Kidney (tissue), 13 donors: ENCODE measurements at regions not wholly inside any gene's neighbourhood (a gene's known extent, or its start where the extent isn't known, plus 50 kb on each side); places are given as distances from the start of the nearest gene placed in this dataset.
A peak's percentile ranks its signal among the peaks of the same experiment; 100 is the strongest.

Experiments
- DNase-seq, 5 donors: peaks; one replicate each; pipeline ENCODE4 v3.0.0-alpha.2; 2013 to 2020
- FAIRE-seq: peaks from 2 replicates; lab custom pipeline; 2012; peaks lifted over from hg19 to GRCh38; lab: Jason Lieb, UNC
- H3K27ac ChIP-seq, 2 donors: one replicate each; pipeline ENCODE4 v1.7.0; 2013; ENCODE audit warnings: low read depth in 2 of 2, low read length in 2 of 2, inconsistent platforms in 1 of 2
- H3K27me3 ChIP-seq: one replicate; pipeline ENCODE4 v1.7.1; 2013; ENCODE audit warnings: low read length, inconsistent platforms; ENCODE audit not compliant: control insufficient read depth, insufficient read depth
- H3K36me3 ChIP-seq, 3 donors: one replicate each; pipeline versions ENCODE4 v1.7.0 to v1.7.1; 2013; ENCODE audit warnings: low read length in 3 of 3, control low read depth in 1 of 3, inconsistent platforms in 1 of 3; ENCODE audit not compliant: insufficient read depth in 3 of 3, control insufficient read depth in 2 of 3
- H3K4me1 ChIP-seq, 3 donors: one replicate each; pipeline versions ENCODE4 v1.7.0 to v1.7.1; 2013; ENCODE audit warnings: low read length in 3 of 3, inconsistent platforms in 1 of 3, low read depth in 1 of 3; ENCODE audit not compliant: control insufficient read depth in 2 of 3, insufficient read depth in 2 of 3
- H3K4me3 ChIP-seq, 3 donors: one replicate each; pipeline versions ENCODE4 v1.7.0 to v1.8.1; 2013; ENCODE audit warnings: low read length in 3 of 3, control low read depth in 1 of 3, inconsistent platforms in 1 of 3
- H3K9ac ChIP-seq, 3 donors: one replicate each; pipeline versions ENCODE4 v1.7.0 to v1.7.1; 2013; ENCODE audit warnings: low read length in 3 of 3, control low read depth in 1 of 3, inconsistent platforms in 1 of 3
- H3K9me3 ChIP-seq, 3 donors: one replicate each; pipeline versions ENCODE4 v1.7.0 to v1.7.1; 2013; ENCODE audit warnings: low read length in 3 of 3, control low read depth in 1 of 3, inconsistent platforms in 1 of 3; ENCODE audit not compliant: control insufficient read depth in 2 of 3, insufficient read depth in 1 of 3
- CTCF ChIP-seq: IDR thresholded peaks from 3 replicates; pipeline ENCODE4 v1.5.1; 2012; ENCODE audit warnings: mild to moderate bottlenecking, moderate library complexity, borderline replicate concordance; ENCODE audit not compliant: insufficient read depth; ENCODE audit errors: extremely low read depth
- intact Hi-C: fragments of 100-400 bp; cut with DNase I; formaldehyde crosslinking; loops from one replicate; pipeline ENCODE4 v1.11.1; 2022
- donor health status: control.
- donor health status: control.
- donor health status: control.
- donor health status: control.
- donor health status: control.
- donor health status: DM: yes; HTN: yes; CAD: no.
- donor health status: Normal renal cell carcinoma (clear cell type).

DNA sequence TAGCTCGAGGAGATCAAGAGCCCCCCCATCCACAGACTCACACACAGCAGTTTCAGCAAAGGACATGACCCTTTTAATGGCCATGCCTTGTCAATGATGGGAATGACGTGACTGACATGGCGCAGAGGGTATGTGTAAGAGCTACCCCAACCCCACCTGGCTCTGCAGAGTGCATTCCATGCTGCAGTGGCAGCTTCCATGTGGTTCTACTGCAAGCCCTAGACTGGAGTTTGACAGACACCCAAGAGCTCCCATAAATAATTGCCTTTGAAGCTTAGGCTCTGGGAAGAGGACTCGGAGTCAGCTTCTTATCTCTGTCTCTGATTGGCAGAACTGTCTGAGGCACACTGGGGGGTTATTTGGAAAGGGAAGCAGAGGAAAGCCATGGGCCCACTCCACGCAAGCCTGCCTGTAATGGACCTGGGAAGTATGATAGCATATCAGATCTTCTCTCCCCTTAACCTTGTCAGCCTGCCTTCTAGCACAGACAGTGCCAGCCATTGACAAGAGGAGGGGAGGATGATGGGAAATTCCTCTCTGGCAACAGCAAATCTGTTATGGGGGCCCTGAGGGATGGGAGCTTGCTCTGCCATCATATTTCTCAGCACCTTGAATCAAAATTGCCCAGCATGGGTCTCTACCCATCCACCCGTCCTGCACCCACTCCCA lies 478.5 kb upstream of the PODXL start:
- TF ChIP-seq CTCF, result no peak
- Histone ChIP-seq H3K9ac (no peak overlapping the region), H3K4me3 (no peak overlapping the region), H3K9me3 (no peaks in the 10 kb centered on the region), H3K36me3 (no peaks in the 10 kb centered on the region), H3K27me3 (no peaks in the 10 kb centered on the region), H3K27ac (no peak overlapping the region), H3K4me1 (no peaks in the 10 kb centered on the region)
- DNase-seq (no peak), FAIRE-seq (no peak)
- intact Hi-C loops, result no loop called here

DNA sequence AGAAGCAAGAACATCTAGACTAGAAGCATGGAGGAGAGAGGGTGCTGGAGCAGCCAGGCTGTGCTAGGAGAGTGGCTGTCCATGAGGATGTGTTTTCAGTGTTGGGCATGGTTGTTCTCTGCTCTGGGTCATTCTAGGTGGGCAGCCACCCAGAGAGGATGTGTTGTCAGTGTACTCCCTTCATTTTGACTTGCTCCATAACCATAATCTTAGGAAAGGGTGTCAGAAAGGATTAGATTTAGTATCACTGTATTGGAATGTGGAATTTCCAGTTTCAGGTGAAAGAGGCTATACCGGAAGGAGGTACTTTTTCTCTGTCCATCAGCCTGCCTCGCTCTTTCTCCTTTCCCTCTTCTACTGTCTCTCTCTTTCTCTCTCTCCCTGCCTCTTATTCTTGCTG lies 474.5 kb upstream of the PODXL start:
- no peak for TF ChIP-seq CTCF
- H3K36me3 ChIP-seq, result no peaks in the 10 kb centered on the region
- H3K9ac ChIP-seq, result no peak overlapping the region
- H3K27me3 ChIP-seq, result no peaks in the 10 kb centered on the region
- intact Hi-C loops, result no loop called here
- no peaks in the 10 kb centered on the region for H3K9me3 ChIP-seq
- no peaks in the 10 kb centered on the region for H3K4me1 ChIP-seq
- FAIRE-seq (no peak), DNase-seq (peak in 1 of 5 donors; percentile 12)
- no peak overlapping the region for H3K27ac ChIP-seq
- H3K4me3 ChIP-seq, result no peak overlapping the region

GRCh38 chr7:132030086-132030568 lies 473.7 kb upstream of the PODXL start:
- no peak for TF ChIP-seq CTCF
- Histone ChIP-seq H3K27me3 (no peaks in the 10 kb centered on the region), H3K4me1 (no peaks in the 10 kb centered on the region), H3K36me3 (no peaks in the 10 kb centered on the region), H3K27ac (no peak overlapping the region), H3K9me3 (no peaks in the 10 kb centered on the region), H3K9ac (no peak overlapping the region), H3K4me3 (no peak overlapping the region)
- FAIRE-seq (no peak), DNase-seq (peak in 4 of 5 donors; percentile 14 to 59 (median 52))
- intact Hi-C loops, result no loop called here
